Activated naive CD8-positive, alpha-beta T cell treated with anti-CD3 and anti-CD28 coated beads, Interleukin-2, amount 50 U/mL, for 24 hours (primary cell): ENCODE measurements at regions not wholly inside any gene's neighbourhood (a gene's known extent, or its start where the extent isn't known, plus 50 kb on each side); places are given as distances from the start of the nearest gene placed in this dataset.
A peak's percentile ranks its signal among the peaks of the same experiment; 100 is the strongest.
"Not testable (repeated sequence)": the region's sequence is repeated elsewhere in the genome, so short reads cannot be mapped to it uniquely, and the experiment has no call there.

Source experiments
- ATAC-seq: fragments of 150-1000 bp; cut with Tn5 transposase; one replicate; pipeline ENCODE4 v1.10.0; 2021
- DNase-seq: peaks from one replicate; pipeline ENCODE4 v3.0.0; 2021
- H3K27ac Mint-ChIP-seq: one replicate; pipeline ENCODE4 v1.8.0; 2021; ENCODE audit warnings: mild to moderate bottlenecking, mixed read lengths
- H3K27me3 Mint-ChIP-seq: one replicate; pipeline ENCODE4 v1.8.0; 2021; ENCODE audit warnings: mixed read lengths
- H3K36me3 Mint-ChIP-seq: one replicate; pipeline ENCODE4 v1.8.0; 2021; ENCODE audit warnings: low read depth, mixed read lengths
- H3K4me1 Mint-ChIP-seq: one replicate; pipeline ENCODE4 v1.8.0; 2021; ENCODE audit warnings: mixed read lengths
- H3K4me3 Mint-ChIP-seq: one replicate; pipeline ENCODE4 v1.8.0; 2021; ENCODE audit warnings: mild to moderate bottlenecking, moderate library complexity, mixed read lengths
- H3K9me3 Mint-ChIP-seq: one replicate; pipeline ENCODE4 v1.8.0; 2021; ENCODE audit warnings: mixed read lengths

DNA sequence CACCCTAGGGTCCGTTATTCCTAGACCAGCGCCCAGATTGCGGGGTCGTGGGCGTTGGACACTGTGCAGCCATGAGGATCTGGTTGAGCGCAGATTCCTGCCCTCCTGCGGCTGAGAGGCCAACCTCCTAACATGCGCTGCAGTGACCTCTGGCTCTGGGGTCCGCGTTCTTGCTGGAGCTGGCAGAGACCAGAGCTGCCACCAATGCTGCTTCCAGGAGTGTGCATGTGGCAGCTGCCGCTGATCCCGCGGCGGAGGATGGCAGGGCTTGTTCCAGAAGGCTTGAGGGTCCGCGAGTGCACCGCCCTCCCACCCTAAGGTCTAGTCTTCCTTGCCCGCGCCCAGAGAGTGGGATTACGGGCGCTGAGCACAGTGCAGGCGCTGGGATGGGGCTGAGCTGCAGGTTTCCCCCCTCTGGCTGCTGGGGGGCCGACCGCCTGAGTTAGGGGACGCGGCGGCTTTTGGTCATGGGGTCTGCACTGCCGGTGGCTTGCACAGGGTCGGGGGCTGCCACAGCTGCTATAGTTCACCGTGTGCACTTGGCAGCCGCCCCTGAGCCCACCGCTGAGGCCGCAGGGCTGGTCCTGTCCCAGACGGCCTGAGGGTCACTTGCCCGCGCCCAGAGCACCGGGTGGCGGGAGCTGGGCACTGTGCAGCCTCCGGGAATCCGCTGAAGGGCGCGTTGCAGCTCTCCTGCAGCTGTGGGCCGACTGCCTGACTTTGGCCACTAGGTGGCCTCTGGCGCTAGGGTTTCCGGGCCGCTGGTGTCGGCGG is 145.9 kb downstream of the CCDC74A start:
- ATAC-seq (peak; percentile 87), DNase-seq (peak; percentile 76)
- peak overlapping the region; percentile 29 for H3K4me3 Mint-ChIP-seq
- peaks cover 14% of the 10 kb centered on the region for H3K27me3 Mint-ChIP-seq
- peaks cover 3% of the 10 kb centered on the region for H3K4me1 Mint-ChIP-seq
- H3K9me3 Mint-ChIP-seq = no peaks in the 10 kb centered on the region
- H3K27ac Mint-ChIP-seq = no peak overlapping the region
- no peaks in the 10 kb centered on the region for H3K36me3 Mint-ChIP-seq

DNA sequence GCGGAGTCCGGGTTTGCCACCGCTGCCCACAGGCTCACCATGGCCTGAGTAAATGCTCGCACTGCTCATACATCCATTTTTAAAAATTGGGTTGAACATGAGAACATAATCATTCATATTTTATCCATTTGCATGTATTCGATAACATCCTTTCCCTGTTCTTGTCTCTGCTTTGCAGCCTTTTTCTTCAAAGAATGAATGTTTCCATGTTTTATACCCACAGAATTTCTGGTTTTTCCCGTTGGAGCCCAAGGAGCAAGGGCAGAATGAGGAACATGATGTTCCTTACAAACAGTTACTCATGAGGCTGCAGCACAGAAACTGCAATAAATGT is 146.5 kb downstream of the CCDC74A start:
- Mint-ChIP-seq H3K27me3 (peaks cover 14% of the 10 kb centered on the region), H3K9me3 (no peaks in the 10 kb centered on the region), H3K36me3 (no peaks in the 10 kb centered on the region), H3K4me3 (peak overlapping the region; percentile 29), H3K4me1 (peaks cover 3% of the 10 kb centered on the region), H3K27ac (no peak overlapping the region)
- ATAC-seq (no peak), DNase-seq (no peak)

DNA sequence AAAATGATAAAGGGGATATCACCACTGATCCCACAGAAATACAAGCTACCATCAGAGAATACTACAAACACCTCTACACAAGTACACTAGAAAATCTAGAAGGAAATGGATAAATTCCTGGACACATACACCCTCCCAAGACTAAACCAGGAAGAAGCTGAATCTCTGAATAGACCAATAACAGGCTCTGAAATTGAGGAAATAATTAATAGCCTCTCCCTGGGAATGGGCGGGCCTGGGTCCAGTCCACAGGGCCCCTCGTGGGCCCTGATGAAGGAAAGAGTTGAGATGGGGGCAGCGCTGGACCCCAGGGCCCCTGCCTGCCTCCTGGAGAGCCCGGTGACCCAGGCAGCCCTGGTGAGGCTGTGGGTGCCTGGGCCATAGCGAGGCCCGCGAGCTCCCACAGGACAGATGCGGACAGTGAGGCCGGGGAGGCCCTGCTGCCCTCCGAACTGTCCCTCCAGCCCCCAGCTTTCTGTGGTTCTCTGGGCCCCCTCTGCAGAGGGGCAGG is 154.0 kb downstream of the CCDC74A start:
- H3K27me3 Mint-ChIP-seq, DNase-seq, H3K9me3 Mint-ChIP-seq, ATAC-seq: not testable (repeated sequence)
- H3K4me1 Mint-ChIP-seq = peaks cover 40% of the 10 kb centered on the region
- H3K4me3 Mint-ChIP-seq = peak overlapping the region; percentile 86
- H3K27ac Mint-ChIP-seq = peak overlapping the region; percentile 76
- peaks cover 12% of the 10 kb centered on the region for H3K36me3 Mint-ChIP-seq

DNA sequence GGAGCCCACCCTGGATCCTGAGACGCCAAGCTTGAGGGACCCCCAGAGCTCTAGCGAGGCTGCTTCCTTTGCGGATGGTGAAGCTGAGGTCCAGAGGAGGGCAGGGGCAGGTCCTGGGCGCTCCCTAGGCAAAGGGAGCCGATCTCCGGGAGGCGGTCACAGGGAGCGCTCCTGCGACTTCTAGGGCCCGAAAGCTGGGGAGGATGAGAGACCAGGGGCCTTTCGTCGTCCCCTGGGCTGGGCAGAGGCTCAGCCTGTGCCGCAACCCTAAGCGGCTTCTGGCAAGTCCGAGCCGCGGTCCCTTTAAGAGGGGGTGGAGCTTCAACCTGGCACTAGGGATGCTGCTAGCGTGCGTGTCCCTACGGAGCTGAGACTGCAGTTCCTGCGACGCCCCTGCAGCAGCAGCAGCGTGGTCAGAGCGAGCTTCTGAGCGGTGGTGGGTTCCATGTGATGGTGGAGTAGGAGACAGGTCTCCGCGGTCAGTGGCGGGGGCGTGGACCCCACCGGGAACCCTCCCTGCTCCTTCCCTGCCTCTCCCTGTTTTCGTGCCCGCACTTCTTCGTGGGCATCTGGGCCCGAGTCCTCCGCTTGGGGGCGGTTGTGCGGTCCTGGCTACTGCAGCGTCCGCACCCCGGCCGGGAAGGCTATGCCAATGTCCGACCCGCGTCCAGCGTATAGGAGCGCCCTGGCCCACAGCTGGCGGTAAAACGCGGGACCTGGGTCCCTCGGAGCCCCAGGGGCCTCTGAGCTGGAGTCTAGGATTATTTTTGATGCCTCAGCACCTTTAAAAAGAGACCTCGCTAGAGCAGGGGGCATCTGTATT is 154.6 kb downstream of the CCDC74A start:
- H3K27ac Mint-ChIP-seq = peak overlapping the region; percentile 75
- H3K4me1 Mint-ChIP-seq = peaks cover 43% of the 10 kb centered on the region
- ATAC-seq (peak; percentile 100), DNase-seq (peak; percentile 80)
- no peaks in the 10 kb centered on the region for H3K9me3 Mint-ChIP-seq
- peaks cover 18% of the 10 kb centered on the region for H3K36me3 Mint-ChIP-seq
- H3K4me3 Mint-ChIP-seq = peak overlapping the region; percentile 86
- H3K27me3 Mint-ChIP-seq = no peaks in the 10 kb centered on the region

DNA sequence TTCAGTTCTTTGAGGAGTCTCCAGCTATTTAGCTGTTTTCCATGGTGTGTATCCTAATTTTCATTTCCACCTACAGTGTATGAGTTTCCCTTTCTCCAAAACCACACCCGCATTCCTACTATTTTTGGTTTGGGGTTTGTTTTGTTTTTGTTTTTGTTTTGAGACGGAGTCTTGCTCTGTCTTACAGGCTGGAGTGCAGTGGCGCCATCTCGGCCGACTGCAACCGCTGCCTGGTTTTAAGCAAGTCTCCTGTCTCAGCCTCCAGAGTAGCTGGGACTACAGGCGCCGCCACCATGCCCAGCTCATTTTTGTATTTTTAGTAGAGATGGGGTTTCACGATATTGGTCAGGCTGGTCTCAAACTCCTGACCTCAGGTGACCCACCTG is 155.2 kb downstream of the CCDC74A start:
- not testable (repeated sequence) for H3K9me3 Mint-ChIP-seq, H3K27me3 Mint-ChIP-seq
- H3K27ac Mint-ChIP-seq = peak overlapping the region; percentile 75
- peak overlapping the region; percentile 86 for H3K4me3 Mint-ChIP-seq
- peaks cover 24% of the 10 kb centered on the region for H3K36me3 Mint-ChIP-seq
- DNase-seq (peak; percentile 19), ATAC-seq (peak; percentile 17)
- peaks cover 43% of the 10 kb centered on the region for H3K4me1 Mint-ChIP-seq

DNA sequence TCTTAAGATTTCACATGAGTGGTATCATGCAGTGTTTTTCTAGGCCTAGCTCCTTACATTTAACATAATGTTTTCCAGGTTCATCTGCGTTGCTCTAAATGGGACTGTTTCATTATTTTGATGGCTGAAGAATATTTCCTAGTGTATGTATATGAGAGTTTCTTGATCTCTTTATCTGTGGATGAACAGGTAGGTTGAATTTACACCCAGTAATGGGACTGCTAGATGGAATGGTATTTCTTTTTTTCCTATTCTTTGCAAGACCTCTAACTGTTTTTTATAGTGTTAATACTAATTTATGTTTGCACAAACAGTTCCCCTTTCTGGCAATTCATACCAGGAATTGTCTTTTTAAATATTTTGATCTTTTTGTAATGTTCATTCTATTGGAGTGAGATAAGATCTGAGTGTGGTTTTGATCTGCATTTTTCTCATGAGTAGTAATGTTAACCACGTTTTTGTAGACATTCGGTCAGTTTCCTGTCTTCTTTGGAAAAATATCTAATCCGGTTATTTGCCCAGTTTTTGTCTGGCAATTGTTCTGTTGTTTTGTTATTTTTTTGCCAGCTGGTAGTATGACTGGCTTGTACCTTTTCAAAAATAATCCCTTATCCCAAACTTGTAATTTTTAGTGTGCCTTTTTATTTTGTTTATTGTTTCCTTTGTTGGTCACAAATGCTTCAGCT is 157.1 kb downstream of the CCDC74A start:
- not testable (repeated sequence) for ATAC-seq, H3K27me3 Mint-ChIP-seq, DNase-seq, H3K9me3 Mint-ChIP-seq
- Mint-ChIP-seq H3K27ac (peak overlapping the region; percentile 4), H3K36me3 (peaks cover 40% of the 10 kb centered on the region), H3K4me3 (peak overlapping the region; percentile 86), H3K4me1 (peaks cover 43% of the 10 kb centered on the region)

DNA sequence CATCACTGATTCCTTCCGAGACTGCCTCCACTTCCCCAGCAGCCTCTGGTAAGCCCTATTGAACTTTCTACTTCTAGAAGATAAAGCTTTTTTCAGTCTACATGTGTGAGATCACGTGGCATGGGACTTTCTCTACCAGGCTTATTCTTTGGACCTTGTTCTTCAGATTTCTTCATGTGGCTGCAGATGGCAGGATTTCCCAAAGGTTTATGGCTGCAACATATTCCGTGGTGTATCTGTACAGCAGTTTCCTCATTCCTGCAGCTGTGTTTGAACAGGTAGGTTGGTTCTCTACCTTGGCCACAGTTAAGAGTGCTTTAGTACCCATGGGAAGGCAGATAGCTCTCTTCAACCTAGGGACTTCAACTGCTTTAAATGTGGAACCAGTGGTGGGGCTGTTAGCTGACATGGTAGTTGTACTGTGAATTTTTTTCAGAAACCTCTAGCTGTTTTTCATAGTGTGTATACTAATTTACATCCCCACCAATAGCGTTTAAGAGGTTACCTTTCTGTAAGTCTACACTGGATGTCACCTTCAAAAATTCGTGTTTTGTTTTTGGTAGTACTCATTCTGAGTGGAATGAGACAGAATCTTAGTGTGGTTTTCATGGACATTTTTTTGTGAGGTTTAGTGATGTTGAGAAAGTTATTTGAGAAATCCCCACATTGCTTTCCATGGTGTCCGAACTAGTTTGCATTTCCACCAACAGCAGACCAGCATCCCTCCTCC is 158.6 kb downstream of the CCDC74A start:
- H3K27me3 Mint-ChIP-seq, H3K4me3 Mint-ChIP-seq, ATAC-seq, H3K27ac Mint-ChIP-seq, DNase-seq: not testable (repeated sequence)
- H3K36me3 Mint-ChIP-seq = peaks cover 55% of the 10 kb centered on the region
- peaks cover 18% of the 10 kb centered on the region for H3K9me3 Mint-ChIP-seq
- peaks cover 35% of the 10 kb centered on the region for H3K4me1 Mint-ChIP-seq

DNA sequence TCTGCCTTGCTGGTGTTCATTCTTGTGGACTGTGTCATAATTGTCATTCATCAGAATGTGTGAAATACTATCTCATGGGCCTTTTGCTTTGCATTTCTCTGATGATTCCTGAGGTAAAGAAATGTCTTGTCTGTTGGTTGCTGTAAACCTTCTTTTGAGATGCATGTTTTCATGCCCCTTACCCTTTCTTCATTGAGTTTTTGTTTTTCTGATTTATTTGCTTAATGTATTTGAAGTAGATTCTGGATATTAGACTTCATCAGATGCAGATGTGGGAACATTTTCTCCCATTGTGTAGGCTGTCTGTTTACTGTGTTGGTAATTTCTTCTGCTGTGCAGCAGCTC is 159.2 kb downstream of the CCDC74A start:
- not testable (repeated sequence) for H3K27ac Mint-ChIP-seq, ATAC-seq, DNase-seq, H3K4me3 Mint-ChIP-seq, H3K27me3 Mint-ChIP-seq
- peaks cover 33% of the 10 kb centered on the region for H3K4me1 Mint-ChIP-seq
- H3K9me3 Mint-ChIP-seq = peaks cover 21% of the 10 kb centered on the region
- peaks cover 61% of the 10 kb centered on the region for H3K36me3 Mint-ChIP-seq

DNA sequence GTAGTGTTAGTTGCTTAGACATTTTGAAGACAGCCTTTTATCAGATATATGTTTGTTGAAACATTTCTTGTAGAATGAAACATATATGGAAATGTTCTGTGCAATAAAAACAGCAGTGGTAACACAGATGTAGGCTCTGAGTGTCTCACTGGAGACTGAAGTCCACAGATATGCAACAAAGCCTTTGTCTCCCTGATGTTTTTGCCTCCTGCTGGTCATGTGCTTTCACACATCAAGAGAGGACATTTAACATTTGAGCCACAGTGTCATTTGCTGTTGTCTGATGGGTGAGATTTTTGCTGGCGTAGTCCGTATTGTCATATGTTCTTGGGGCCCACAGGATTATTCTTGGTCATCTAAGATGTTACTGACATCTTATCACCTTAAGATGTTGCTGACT is 161.4 kb downstream of the CCDC74A start:
- H3K36me3 Mint-ChIP-seq = peaks cover 75% of the 10 kb centered on the region
- not testable (repeated sequence) for H3K27ac Mint-ChIP-seq, H3K27me3 Mint-ChIP-seq, H3K4me3 Mint-ChIP-seq, DNase-seq, ATAC-seq
- peaks cover 21% of the 10 kb centered on the region for H3K9me3 Mint-ChIP-seq
- peaks cover 20% of the 10 kb centered on the region for H3K4me1 Mint-ChIP-seq

DNA sequence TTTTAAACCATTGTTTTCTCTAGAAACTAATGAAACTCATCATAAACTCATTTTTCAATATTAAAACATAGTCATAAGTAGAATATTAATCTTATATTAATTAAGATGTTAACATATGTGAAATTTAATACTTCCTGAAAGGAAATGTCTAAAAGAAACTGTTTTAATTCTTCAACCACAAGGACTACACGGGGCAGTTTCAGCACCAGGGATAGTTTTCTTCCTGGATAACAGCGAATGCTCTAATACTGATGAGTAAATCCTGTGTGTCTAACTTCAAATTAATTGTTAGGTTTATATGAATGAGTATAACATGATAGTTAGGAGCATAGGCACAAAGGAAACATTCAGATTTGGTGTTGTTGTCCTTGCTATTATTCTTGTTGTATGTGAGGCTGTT is 183.6 kb downstream of the CCDC74A start:
- H3K9me3 Mint-ChIP-seq, DNase-seq, H3K4me1 Mint-ChIP-seq, ATAC-seq, H3K27ac Mint-ChIP-seq, H3K4me3 Mint-ChIP-seq, H3K36me3 Mint-ChIP-seq, H3K27me3 Mint-ChIP-seq: not testable (repeated sequence)

DNA sequence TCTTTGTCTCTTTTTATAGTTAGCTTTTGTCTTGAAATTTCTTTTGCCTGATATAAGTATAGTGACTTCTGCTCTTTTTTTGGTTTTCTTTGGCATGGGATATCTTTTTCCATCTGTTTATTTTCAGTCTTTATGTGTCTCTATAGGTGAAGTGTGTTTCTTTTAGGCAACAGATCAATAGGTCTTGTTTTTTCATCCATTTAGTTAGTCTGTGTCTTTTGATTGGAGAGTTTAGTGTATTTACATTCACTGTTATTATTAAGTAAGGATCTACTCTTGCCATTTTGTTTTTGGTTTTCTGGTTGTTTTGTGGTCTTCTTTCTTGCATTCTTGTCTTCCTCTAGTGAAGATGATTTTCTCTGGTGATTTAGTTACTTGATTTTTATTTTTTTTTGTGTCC is 190.2 kb downstream of the CCDC74A start:
- DNase-seq, H3K27me3 Mint-ChIP-seq, H3K4me3 Mint-ChIP-seq, H3K27ac Mint-ChIP-seq, H3K4me1 Mint-ChIP-seq, ATAC-seq: not testable (repeated sequence)
- peaks cover 28% of the 10 kb centered on the region for H3K36me3 Mint-ChIP-seq
- peaks cover 11% of the 10 kb centered on the region for H3K9me3 Mint-ChIP-seq

DNA sequence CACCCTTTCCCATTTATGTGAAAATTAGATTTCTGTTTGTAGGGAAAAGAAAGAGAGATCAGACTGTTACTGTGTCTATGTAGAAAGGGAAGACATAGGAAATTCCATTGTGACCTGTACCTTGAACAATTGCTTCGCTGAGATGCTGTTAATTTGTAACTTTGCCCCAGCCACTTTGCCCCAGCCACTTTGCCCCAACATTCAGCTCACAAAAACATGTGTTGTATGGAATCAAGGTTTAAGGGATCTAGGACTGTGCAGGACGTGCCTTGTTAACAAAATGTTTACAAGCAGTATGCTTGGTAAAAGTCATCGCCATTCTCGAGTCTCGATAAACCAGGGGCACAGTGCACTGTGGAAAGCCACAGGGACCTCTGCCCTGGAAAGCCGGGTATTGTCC is 193.5 kb downstream of the CCDC74A start:
- H3K36me3 Mint-ChIP-seq = peaks cover 34% of the 10 kb centered on the region
- DNase-seq, ATAC-seq, H3K4me1 Mint-ChIP-seq, H3K27ac Mint-ChIP-seq, H3K27me3 Mint-ChIP-seq, H3K4me3 Mint-ChIP-seq: not testable (repeated sequence)
- peaks cover 11% of the 10 kb centered on the region for H3K9me3 Mint-ChIP-seq

DNA sequence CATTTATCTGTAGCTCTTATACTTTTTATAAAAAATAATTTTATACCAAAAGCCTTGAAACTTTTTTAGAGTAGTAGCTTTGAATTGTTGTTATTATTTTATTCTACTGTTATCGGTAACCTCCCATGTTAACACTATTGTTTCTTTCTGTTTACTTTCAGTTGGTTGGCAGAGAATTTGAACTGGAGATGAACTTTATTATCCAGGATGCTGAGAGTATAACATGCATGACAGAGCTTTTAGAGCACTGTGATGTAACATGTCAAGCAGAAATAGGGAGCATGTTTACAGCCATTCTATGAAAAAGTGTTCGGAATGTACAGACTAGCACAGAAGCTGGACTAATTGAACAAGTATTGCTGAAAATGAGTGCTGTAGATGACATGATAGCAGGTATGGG is 194.6 kb downstream of the CCDC74A start:
- H3K36me3 Mint-ChIP-seq = peaks cover 31% of the 10 kb centered on the region
- H3K27ac Mint-ChIP-seq, DNase-seq, H3K4me3 Mint-ChIP-seq, ATAC-seq, H3K4me1 Mint-ChIP-seq, H3K27me3 Mint-ChIP-seq, H3K9me3 Mint-ChIP-seq: not testable (repeated sequence)

DNA sequence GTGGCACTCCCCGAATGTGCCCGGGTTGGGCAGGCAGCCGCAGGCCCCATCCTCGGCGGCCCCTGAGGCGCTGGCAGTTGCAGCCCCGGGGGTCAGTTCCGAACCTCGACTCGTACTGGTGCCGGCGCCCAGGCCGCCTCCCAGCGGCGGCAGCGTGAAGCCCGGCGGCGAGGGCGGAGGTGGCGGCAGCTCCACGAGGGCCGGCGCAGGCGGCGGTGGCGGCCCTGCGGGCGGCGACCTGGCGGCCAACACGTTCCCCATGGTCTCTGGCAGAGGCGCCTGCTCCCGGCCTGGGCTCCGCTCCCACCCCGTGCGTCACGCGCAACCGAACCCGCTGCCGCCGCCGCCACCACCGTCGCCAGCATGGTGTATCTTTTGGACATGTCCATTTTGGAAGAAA is 196.3 kb downstream of the CCDC74A start:
- Mint-ChIP-seq H3K27ac (no peak overlapping the region), H3K36me3 (peaks cover 20% of the 10 kb centered on the region), H3K9me3 (peaks cover 1% of the 10 kb centered on the region), H3K4me1 (no peaks in the 10 kb centered on the region), H3K27me3 (no peaks in the 10 kb centered on the region), H3K4me3 (no peak overlapping the region)
- DNase-seq = no peak
- ATAC-seq = no peak
